ENCODE measurements at regions not wholly inside any gene's neighbourhood (a gene's known extent, or its start where the extent isn't known, plus 50 kb on each side); places are given as distances from the start of the nearest gene placed in this dataset.
"Not testable (repeated sequence)": the region's sequence is repeated elsewhere in the genome, so short reads cannot be mapped to it uniquely, and the experiment has no call there.

DNA sequence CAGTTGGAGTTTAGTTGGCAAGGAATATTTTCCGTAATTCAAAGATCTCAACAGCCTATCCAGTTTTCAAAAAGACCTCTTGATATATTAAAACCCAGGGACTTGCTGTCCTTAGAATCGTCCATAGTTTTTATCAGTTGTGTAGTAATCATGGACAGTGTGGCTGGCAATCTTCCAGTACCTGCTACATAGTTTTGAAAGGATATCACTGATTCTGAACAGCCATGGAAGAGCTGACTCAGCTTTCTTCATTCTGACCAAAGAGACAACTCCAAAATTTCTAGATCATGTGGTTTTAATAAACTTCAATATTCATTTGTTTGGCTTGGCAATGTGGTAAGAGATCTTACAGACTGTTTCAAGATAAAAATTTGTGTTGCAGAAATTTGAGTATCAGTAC, 616.7 kb downstream of the TDRD15 start:
- DNase-seq: no peak

- no peak for DNase-seq
Observed at GRCh38 chr2:21746499-21746898, 622.7 kb downstream of the TDRD15 start.

DNA sequence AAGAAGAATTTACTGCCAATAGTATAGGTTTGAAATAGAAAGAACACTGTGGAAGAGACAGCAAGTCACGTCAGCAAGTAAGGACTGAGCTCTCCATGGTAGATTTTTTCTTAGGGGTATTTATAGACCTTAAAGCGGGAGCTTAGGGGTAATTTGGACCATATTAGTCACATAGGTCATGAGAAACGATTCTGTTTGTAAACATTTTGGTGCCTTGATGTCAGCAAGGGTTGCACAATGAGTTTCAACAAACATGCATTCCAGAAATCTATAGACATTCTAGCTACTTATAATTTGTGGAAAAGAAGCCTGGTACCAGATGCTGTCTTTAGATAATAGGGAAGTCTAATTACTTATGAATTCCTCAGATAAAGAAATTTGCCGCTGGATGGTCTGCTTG, 624.7 kb downstream of the TDRD15 start:
- DNase-seq: no peak

GRCh38 chr2:21754164-21754788, 630.5 kb downstream of the TDRD15 start:
- DNase-seq: no peak

DNA sequence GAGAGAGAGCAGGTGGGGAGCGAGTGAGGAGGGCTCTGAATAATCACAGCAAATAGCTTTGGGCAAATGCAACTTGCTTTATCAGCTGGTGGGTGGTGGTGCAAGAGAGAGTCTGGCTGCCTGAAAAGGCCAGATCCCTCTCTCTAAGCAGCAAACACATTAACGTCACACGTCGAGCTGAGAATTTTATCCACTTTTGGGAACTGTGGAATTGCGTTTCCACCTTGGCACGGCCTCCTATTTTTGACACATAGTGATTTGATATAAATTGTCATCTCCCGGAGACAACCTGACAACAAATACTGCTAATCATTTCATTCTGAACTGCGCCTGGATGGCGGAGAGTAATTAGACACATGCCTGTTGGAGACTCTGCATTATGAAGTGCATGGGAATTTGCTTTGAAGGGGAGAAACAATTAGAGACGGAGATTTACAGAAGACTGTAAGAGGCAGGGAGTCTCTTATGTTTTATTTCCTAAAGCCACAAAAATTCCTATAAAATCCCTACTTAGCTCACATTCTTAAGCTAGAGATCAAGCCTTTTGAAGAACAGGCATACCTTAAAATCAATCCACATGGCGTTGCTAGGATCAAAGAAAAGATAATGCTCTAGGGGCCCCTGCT, 634.1 kb downstream of the TDRD15 start:
- DNase-seq: no peak

GRCh38 chr2:21759819-21760218, 636.1 kb downstream of the TDRD15 start:
- DNase-seq: no peak

DNA sequence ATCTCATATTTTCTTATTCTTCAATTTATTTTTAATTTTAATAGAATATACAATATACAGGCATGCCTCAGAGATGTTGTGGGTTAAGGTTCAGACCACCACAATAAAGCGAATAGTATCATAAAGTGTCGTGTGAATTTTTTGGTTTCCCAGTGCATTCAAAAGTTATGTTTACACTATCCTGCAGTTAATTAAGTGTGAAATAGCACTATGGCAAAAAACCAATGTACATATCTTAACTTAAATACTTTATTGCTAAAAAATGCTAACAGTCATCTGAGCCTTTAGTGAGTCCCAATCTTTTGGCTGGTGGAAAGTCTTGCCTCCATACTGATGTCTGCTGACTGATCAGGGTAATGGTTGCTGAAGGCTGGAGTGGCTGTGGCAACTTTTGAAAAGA, 637.6 kb downstream of the TDRD15 start:
- DNase-seq: no peak

- DNase-seq: no peak
Observed at GRCh38 chr2:21763501-21763900, 639.7 kb downstream of the TDRD15 start.

DNA sequence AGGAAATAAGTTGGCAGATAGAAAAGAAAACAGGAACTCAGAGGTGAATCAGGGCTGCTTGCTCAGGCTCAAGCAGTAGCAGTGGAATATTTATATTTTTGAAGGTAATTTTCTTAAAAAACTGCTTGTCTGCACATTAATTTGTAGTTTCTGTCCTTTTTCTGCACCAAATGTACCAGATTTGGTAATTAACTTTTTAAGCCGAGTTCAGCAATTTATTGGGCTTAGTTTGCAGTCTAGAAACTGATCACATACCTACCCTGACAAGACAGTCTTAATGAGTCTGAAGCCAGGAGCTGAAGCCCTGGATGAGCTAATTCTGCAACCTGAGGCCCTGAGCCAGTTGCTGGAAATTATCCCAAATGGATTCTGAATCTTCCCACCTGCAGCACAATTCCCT, 647.0 kb downstream of the TDRD15 start:
- no peak for DNase-seq

DNA sequence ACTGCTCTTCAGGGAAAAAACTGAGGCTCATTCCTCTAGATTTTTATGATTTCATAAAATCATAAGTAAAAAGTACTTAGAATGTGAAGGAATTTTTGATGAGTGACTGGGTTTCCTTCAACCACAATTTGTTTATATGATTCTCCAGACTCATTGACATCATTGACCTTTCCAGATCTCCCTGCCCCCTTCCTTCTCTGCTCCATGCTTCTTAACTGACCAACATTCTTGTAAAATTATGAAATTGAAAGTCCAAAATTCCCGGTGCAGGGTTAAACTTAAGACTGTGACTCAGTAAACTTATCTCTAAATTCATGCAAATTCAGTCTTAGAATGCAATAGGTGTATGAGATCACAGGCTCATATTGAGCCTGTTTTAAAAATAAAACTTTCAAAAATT, 648.9 kb downstream of the TDRD15 start:
- no peak for DNase-seq

DNA sequence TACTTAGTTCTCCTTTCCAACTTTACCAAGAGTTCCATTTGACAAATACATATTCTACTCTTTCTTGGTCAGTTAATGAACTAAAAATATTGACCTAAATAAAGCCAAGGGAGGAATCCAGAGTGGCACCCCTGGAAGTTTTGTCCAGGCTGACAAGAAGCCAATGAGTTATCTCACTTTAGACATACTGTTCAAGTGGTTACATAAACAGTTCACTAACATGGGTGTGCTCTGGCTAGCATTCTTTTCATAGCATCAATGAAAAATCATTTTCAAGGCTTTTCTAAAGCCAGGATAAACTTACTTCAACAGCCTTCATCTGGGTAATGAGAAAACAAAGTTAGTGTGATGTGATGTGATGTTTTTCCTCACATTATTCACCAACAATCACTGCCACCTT, 649.4 kb downstream of the TDRD15 start:
- DNase-seq: no peak

GRCh38 chr2:21774691-21775368, 651.1 kb downstream of the TDRD15 start:
- no peak for DNase-seq

- DNase-seq: no peak
Observed at GRCh38 chr2:21779786-21780185, 656.0 kb downstream of the TDRD15 start.

DNA sequence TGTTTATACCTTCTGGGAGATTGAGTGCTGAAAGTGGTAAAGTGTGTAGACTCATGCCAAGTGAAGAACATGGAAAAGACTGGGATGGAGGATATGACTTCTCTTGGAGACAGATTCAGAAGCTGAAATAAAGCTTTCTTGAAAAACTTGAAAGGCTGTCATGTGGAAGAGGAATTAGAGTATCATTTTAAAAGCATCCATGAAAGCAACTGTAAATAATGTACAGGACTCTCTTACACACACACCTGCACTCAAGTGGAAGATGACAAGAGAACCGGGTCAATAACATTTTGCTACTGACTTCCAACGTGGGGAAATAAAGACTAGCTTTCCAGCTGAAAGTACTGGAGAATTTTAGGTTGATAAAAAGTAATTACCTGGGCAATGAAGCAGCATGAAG, 658.2 kb downstream of the TDRD15 start:
- no peak for DNase-seq

DNA sequence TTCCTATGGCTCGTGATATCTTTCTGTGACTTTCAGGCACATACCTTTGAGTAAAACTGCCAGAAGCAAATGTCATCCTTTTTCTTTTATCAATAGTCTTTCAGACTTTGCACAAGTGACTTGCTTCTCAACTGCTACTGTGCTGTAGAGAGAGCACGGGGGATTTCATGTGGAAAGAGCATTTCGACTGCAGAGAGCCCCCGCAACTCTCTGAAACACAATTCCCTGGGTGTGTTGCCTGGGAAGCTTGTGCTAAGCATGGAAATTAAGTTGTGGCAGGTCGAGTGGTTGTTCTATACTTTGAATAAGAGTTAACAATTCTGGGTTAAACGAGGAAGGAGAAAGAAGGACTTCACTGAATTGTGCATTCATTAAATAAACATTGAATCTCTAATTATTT, 659.1 kb downstream of the TDRD15 start:
- DNase-seq: no peak

- no peak for DNase-seq
Observed at GRCh38 chr2:21787941-21788340, 664.2 kb downstream of the TDRD15 start.

DNA sequence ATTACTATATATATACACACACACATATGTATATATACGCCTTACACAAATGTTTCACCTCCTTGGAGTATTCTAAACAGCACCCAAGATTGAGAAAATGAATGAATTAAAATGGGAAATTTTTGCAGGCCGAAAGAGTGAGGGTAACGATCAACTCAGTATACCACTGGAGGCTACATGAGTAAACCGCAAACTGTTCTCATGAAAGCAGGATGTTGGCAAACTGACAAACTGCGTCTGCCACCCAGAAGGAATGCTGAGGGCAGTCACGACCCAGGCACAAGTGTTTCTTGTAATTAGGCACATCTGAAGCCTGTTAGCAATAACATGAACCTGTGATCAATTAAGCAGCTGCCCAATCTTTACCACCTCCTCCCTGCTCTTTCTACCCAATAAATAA, 666.5 kb downstream of the TDRD15 start:
- not testable (repeated sequence) for DNase-seq

GRCh38 chr2:21792571-21792970, 668.8 kb downstream of the TDRD15 start:
- DNase-seq: no peak

- no peak for DNase-seq
Observed at GRCh38 chr2:21793461-21793860, 669.7 kb downstream of the TDRD15 start.

DNA sequence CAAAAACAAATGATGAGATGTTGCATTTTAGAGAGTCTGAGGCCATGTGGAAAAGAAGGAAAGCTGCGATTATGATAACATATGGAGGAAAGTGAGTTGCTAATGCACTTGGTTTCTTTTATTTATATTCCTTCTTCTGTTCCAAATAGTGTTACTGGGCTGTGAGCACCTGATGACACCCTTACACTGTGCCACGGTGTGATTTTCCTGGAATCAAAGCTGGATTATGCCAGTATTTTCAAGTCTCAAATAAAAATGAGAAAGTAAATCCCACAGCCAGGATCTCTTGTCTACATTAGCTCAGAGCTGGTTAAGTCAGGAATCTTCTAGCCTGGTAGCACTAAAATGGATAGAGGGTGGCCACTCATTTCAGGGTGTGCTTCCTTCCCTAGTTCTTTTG, 670.8 kb downstream of the TDRD15 start:
- no peak for DNase-seq

GRCh38 chr2:21800356-21800755, 676.6 kb downstream of the TDRD15 start:
- no peak for DNase-seq

- DNase-seq: no peak
Observed at GRCh38 chr2:21803550-21803949, 679.8 kb downstream of the TDRD15 start.

GRCh38 chr2:21804151-21804550, 680.4 kb downstream of the TDRD15 start:
- no peak for DNase-seq

DNA sequence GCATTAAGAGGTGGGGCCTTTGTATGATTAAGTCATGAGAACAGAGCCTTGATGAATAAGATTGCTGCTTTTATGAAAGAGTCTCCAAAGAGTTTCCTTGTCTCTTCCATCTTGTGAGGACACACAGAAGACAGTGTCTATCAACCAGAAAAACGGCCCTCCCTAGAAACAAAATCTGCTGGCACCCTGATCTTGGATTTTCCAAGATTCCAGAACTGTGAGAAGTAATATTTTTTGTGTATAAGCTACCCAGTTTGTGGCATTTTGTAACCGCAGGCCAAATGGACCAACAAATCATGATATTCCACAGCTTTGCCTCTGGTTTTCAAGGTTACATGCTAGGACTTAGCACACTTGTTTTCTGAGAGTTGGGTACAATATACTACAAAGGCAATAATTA, 687.8 kb downstream of the TDRD15 start:
- DNase-seq: no peak

GRCh38 chr2:21812766-21813165, 689.0 kb downstream of the TDRD15 start:
- no peak for DNase-seq

All from activated CD4-positive, alpha-beta T cell treated with anti-CD3 and anti-CD28 coated beads for 48 hours (primary cell).